ENCODE measurements at regions not wholly inside any gene's neighbourhood (a gene's known extent, or its start where the extent isn't known, plus 50 kb on each side); places are given as distances from the start of the nearest gene placed in this dataset.

GRCh38 chr3:181329024-181329423, 339.5 kb upstream of the DNAJC19 start:
- TF ChIP-seq CTCF (IDR thresholded peaks at IDR 0.05) (no peak), RXRA (IDR thresholded peaks at IDR 0.05; ENCODE audit: borderline replicate concordance, low read depth) (no peak), JUND (IDR thresholded peaks at IDR 0.05) (no peak), REST (IDR thresholded peaks at IDR 0.05; ENCODE audit: low read depth, low read length) (no peak), GABPA (IDR thresholded peaks at IDR 0.05; ENCODE audit: low read depth) (no peak), RCOR1 (IDR thresholded peaks at IDR 0.05; ENCODE audit: low read length) (no peak), TCF12 (IDR thresholded peaks at IDR 0.05) (no peak), PBX3 (IDR thresholded peaks at IDR 0.05) (no peak), MEF2A (IDR thresholded peaks at IDR 0.05; ENCODE audit: borderline replicate concordance, low read depth) (no peak), FOXM1 (IDR thresholded peaks at IDR 0.05; ENCODE audit: low read depth) (no peak), NRF1 (IDR thresholded peaks at IDR 0.05; ENCODE audit: low read depth, low read length) (no peak), USF1 (IDR thresholded peaks at IDR 0.05; ENCODE audit: borderline replicate concordance, low read depth) (no peak), RFX5 (IDR thresholded peaks at IDR 0.05; ENCODE audit: low read length) (no peak)

Data from SK-N-SH (cell line).